ENCODE measurements at regions not wholly inside any gene's neighbourhood (a gene's known extent, or its start where the extent isn't known, plus 50 kb on each side); places are given as distances from the start of the nearest gene placed in this dataset.

GRCh38 chr3:181486141-181486885 is 225.4 kb upstream of the SOX2 start:
- TF ChIP-seq POLR2A (IDR thresholded peaks at IDR 0.05; ENCODE audit: low read length) = no peak
- no peak for TF ChIP-seq GATA1 (IDR thresholded peaks at IDR 0.05; ENCODE audit: low read depth, low read length)
